Neuronal stem cell (in vitro differentiated cells): ENCODE measurements at regions not wholly inside any gene's neighbourhood (a gene's known extent, or its start where the extent isn't known, plus 50 kb on each side); places are given as distances from the start of the nearest gene placed in this dataset.

ENCODE experiments used
- DNase-seq: peaks from one replicate; pipeline ENCODE4 v3.0.0-alpha.2; 2013; ENCODE audit warnings: low spot score
- H2AFZ ChIP-seq: one replicate; pipeline ENCODE4 v1.6.1; 2013; ENCODE audit warnings: mild to moderate bottlenecking, low read length, inconsistent platforms
- H2AK5ac ChIP-seq: 2 replicates; pipeline ENCODE4 v1.6.1; 2013; ENCODE audit warnings: low read depth, mild to moderate bottlenecking, inconsistent platforms, low read length, moderate library complexity, mixed read lengths
- H2BK120ac ChIP-seq: 2 replicates; pipeline ENCODE4 v1.6.1; 2013; ENCODE audit warnings: low read depth, mild to moderate bottlenecking, inconsistent platforms, low read length, moderate library complexity, mixed read lengths
- H2BK12ac ChIP-seq: one replicate; pipeline ENCODE4 v1.6.1; 2013; ENCODE audit warnings: low read length, inconsistent platforms
- H2BK15ac ChIP-seq: 2 replicates; pipeline ENCODE4 v1.6.1; 2013; ENCODE audit warnings: mild to moderate bottlenecking, low read length, inconsistent platforms, mixed read lengths
- H2BK5ac ChIP-seq: one replicate; pipeline ENCODE4 v1.6.1; 2013; ENCODE audit warnings: inconsistent platforms, mild to moderate bottlenecking, low read length, moderate library complexity
- H3K14ac ChIP-seq: one replicate; pipeline ENCODE4 v1.6.1; 2013; ENCODE audit warnings: low read length, inconsistent platforms
- H3K18ac ChIP-seq: 2 replicates; pipeline ENCODE4 v1.6.1; 2013; ENCODE audit warnings: low read length, inconsistent platforms
- H3K23ac ChIP-seq: 2 replicates; pipeline ENCODE4 v1.6.1; 2013; ENCODE audit warnings: low read depth, mild to moderate bottlenecking, mixed read lengths, low read length, inconsistent platforms; ENCODE audit not compliant: poor library complexity
- H3K27ac ChIP-seq: replicated peaks from 3 replicates; pipeline ENCODE4 v1.5.1; 2013; ENCODE audit warnings: low read length, inconsistent platforms
- H3K27me3 ChIP-seq, 3 experiments: 2 replicates each; pipeline ENCODE4 v1.6.1; 2013; ENCODE audit warnings: low read length in 3 of 3, mild to moderate bottlenecking in 2 of 3, inconsistent platforms in 1 of 3, low read depth in 1 of 3, mixed read lengths in 1 of 3, moderate library complexity in 1 of 3; ENCODE audit not compliant: control insufficient read depth in 3 of 3, insufficient read depth in 3 of 3
- H3K36me3 ChIP-seq, 2 donors: replicated peaks in 1 of 2; 2 replicates each; pipeline ENCODE4 v1.6.1; 2013; ENCODE audit warnings: low read length in 2 of 2; ENCODE audit not compliant: control insufficient read depth in 2 of 2, insufficient read depth in 2 of 2
- H3K4ac ChIP-seq: 2 replicates; pipeline ENCODE4 v1.6.1; 2013; ENCODE audit warnings: inconsistent platforms, mild to moderate bottlenecking, low read length, moderate library complexity
- H3K4me1 ChIP-seq, 2 donors: 1 replicate in 1 of 2; 2 replicates in 1 of 2; pipeline ENCODE4 v1.6.1; 2013; ENCODE audit warnings: low read length in 2 of 2, low read depth in 1 of 2; ENCODE audit not compliant: control insufficient read depth in 2 of 2, insufficient read depth in 1 of 2
- H3K4me2 ChIP-seq: one replicate; pipeline ENCODE4 v1.6.1; 2013; ENCODE audit warnings: mild to moderate bottlenecking, low read length, inconsistent platforms; ENCODE audit not compliant: insufficient read depth, poor library complexity, severe bottlenecking
- H3K4me3 ChIP-seq, 2 donors: 2 replicates each; pipeline ENCODE4 v1.5.1; 2013; ENCODE audit warnings: low read length in 2 of 2, mild to moderate bottlenecking in 2 of 2, inconsistent platforms in 1 of 2, moderate library complexity in 1 of 2
- H3K79me1 ChIP-seq: one replicate; pipeline ENCODE4 v1.6.1; 2013; ENCODE audit warnings: low read depth, mild to moderate bottlenecking, inconsistent platforms, low read length, moderate library complexity
- H3K9ac ChIP-seq: one replicate; pipeline ENCODE4 v1.6.1; 2013; ENCODE audit warnings: mild to moderate bottlenecking, low read depth, low read length, inconsistent platforms; ENCODE audit not compliant: poor library complexity
- H3K9me3 ChIP-seq, 2 donors: replicated peaks in 1 of 2; 2 replicates each; pipeline versions ENCODE3 to v1.6.1; 2013; ENCODE audit warnings: low read length in 2 of 2, mild to moderate bottlenecking in 2 of 2, inconsistent platforms in 1 of 2, low read depth in 1 of 2, mixed read lengths in 1 of 2, moderate library complexity in 1 of 2; ENCODE audit not compliant: control insufficient read depth in 2 of 2, insufficient read depth in 1 of 2
- H4K8ac ChIP-seq: one replicate; pipeline ENCODE4 v1.6.1; 2013; ENCODE audit warnings: low read depth, mild to moderate bottlenecking, inconsistent platforms, low read length, moderate library complexity
- H4K91ac ChIP-seq: one replicate; pipeline ENCODE4 v1.6.1; 2013; ENCODE audit warnings: low read length, low read depth, mild to moderate bottlenecking, inconsistent platforms; ENCODE audit not compliant: poor library complexity
- WGBS, 2 donors: extraction: QIAGEN DNeasy Blood & Tissue Kit; methylation state at CpG; one replicate each; pipeline ENCODE4 v1.1.7; 2013; ENCODE audit warnings: missing lambda C conversion rate in 2 of 2, mixed read lengths in 1 of 2; ENCODE audit not compliant: insufficient read length in 2 of 2, insufficient replicate concordance in 1 of 2; ENCODE audit errors: extremely low coverage in 2 of 2; 5-methylcytosine and 5-hydroxymethylcytosine counted together

DNA sequence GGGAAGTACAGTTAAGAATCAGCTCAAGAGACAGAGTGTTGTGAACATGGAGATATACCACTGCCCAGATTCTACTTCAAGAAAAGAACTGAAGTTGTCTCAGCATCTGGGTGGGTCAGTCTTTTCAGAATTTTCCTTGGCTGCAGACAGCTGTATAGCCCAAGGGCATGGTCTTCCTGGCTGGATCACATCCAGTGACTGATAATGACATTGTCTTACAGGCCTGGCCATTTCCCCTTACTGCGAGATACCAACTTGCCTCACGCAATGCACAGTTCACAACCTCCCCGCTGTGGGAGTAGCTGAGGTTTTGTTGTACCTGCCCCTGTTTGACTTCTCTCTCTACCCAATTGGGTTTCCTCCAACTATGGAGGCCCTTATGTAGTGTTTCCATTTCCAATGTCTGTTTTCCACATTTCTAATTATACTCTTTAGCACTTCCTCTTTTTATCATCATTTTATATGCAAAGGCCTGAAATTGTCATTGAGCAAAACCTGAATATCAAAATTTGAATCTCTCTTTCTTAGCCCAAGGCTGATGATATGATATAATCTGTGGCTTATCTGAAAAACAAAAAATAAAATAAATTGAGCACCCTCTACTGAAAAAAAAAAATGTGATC is 209.1 kb downstream of the NAF1 start:
- H2BK15ac ChIP-seq: no peak overlapping the region
- no peak overlapping the region for H3K27ac ChIP-seq
- H3K4me1 ChIP-seq: peaks cover 0 to 2% of the 10 kb centered on the region in 2 donors
- H3K18ac ChIP-seq: no peak overlapping the region
- no peak for DNase-seq
- no peak overlapping the region for H2BK120ac ChIP-seq
- no peaks in the 10 kb centered on the region for H3K9me3 ChIP-seq
- H4K91ac ChIP-seq: no peak overlapping the region
- no peaks in the 10 kb centered on the region for H3K36me3 ChIP-seq
- no CpG with 5 or more reads among the region's 3 CpGs for WGBS, 2 donors
- no peaks in the 10 kb centered on the region for H3K79me1 ChIP-seq
- no peak overlapping the region for H3K4me3 ChIP-seq
- H3K4me2 ChIP-seq: no peak overlapping the region
- no peak overlapping the region for H2AFZ ChIP-seq
- no peak overlapping the region for H2AK5ac ChIP-seq
- no peak overlapping the region for H3K4ac ChIP-seq
- no peak overlapping the region for H4K8ac ChIP-seq
- H3K9ac ChIP-seq: no peak overlapping the region
- no peak overlapping the region for H3K14ac ChIP-seq
- H3K23ac ChIP-seq: no peak overlapping the region
- no peak overlapping the region for H2BK12ac ChIP-seq
- H3K27me3 ChIP-seq: no peaks in the 10 kb centered on the region
- no peak overlapping the region for H2BK5ac ChIP-seq

DNA sequence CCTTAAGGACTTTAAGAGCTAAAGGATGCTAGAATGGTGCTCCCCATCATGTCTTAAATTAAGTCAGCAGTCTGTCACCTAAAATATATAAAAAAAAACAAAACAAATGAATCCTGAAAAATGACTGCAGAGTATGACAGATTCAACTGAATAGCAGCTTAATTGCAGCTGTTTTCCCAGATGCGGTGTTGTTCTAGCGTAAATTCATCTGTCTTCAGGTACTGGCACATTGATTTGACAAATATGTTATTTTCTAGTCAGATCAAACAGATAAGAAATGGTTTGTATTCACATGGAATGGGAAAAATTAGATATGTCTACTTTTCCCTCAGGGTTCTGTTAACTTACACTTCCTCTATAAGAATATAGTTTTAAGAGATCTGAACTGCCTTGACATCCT is 211.7 kb downstream of the NAF1 start:
- Histone ChIP-seq H3K36me3 (no peaks in the 10 kb centered on the region), H3K4me3 (no peak overlapping the region), H2BK120ac (no peak overlapping the region), H3K9ac (no peak overlapping the region), H3K4me2 (no peak overlapping the region), H3K4ac (no peak overlapping the region), H3K18ac (no peak overlapping the region), H3K23ac (no peak overlapping the region), H2BK5ac (no peak overlapping the region), H2BK15ac (no peak overlapping the region), H2AK5ac (no peak overlapping the region), H3K9me3 (no peaks in the 10 kb centered on the region), H3K79me1 (no peaks in the 10 kb centered on the region), H3K4me1 (peaks cover 0 to 2% of the 10 kb centered on the region in 2 donors), H3K27ac (no peak overlapping the region), H3K14ac (no peak overlapping the region), H4K91ac (no peak overlapping the region), H4K8ac (no peak overlapping the region), H2AFZ (no peak overlapping the region), H2BK12ac (no peak overlapping the region), H3K27me3 (no peaks in the 10 kb centered on the region)
- WGBS, 2 donors: no CpG with 5 or more reads among the region's 2 CpGs
- DNase-seq: no peak

DNA sequence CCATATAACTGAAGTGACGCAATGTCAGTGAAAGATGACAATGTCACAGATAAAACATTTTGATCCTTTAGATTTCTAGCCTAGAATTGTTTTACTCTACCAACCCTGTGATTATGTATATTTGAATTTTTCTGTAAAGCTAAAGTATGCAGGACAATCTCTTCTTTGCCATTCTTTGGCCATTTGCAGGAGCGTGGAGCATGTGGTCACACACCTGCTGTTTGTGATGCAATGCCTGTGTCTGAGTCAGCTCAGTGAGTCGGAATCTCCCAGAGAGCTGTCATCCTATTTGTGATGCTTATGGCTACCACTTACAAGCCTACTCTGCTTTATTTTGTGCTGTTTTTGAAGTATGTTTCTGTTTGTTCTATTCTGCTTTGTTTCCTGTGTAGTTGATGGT is 214.5 kb downstream of the NAF1 start:
- Histone ChIP-seq H3K23ac (no peak overlapping the region), H2BK5ac (no peak overlapping the region), H2AFZ (no peak overlapping the region), H3K9ac (no peak overlapping the region), H3K27me3 (no peaks in the 10 kb centered on the region), H3K79me1 (no peaks in the 10 kb centered on the region), H4K91ac (no peak overlapping the region), H2BK15ac (no peak overlapping the region), H3K14ac (no peak overlapping the region), H2AK5ac (no peak overlapping the region), H4K8ac (no peak overlapping the region), H3K4ac (no peak overlapping the region), H3K4me2 (no peak overlapping the region), H3K9me3 (no peaks in the 10 kb centered on the region), H2BK120ac (no peak overlapping the region), H3K18ac (no peak overlapping the region), H3K36me3 (no peaks in the 10 kb centered on the region), H3K27ac (no peak overlapping the region), H3K4me1 (no peaks in the 10 kb centered on the region), H2BK12ac (no peak overlapping the region), H3K4me3 (no peak overlapping the region)
- no CpG with 5 or more reads among the region's 3 CpGs for WGBS, 2 donors
- DNase-seq: no peak

DNA sequence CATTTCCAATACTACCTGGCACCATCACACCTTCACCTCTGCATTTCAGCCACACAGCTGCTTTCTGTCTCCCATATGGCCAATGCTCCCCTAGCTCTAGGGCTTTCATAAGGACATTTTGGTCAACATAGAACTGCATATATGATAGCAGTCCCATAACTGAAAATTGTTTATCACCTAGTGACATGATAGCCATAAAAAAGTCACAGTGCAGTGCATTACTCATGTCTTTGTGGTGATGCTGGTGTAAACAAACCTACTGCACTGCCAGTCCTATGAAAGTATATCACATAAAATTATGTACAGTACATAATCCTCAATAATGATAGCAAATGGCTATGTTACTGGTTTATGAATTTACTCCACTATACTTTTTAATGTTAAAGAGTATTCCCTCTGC is 221.0 kb downstream of the NAF1 start:
- no peaks in the 10 kb centered on the region for H3K27me3 ChIP-seq
- no peak overlapping the region for H3K4ac ChIP-seq
- no peak overlapping the region for H3K14ac ChIP-seq
- no peak overlapping the region for H3K23ac ChIP-seq
- H3K18ac ChIP-seq: no peak overlapping the region
- no peak overlapping the region for H3K27ac ChIP-seq
- no peak overlapping the region for H4K91ac ChIP-seq
- H3K79me1 ChIP-seq: no peaks in the 10 kb centered on the region
- no peak overlapping the region for H3K4me2 ChIP-seq
- H3K9me3 ChIP-seq: no peaks in the 10 kb centered on the region
- no peak overlapping the region for H2BK15ac ChIP-seq
- H3K9ac ChIP-seq: no peak overlapping the region
- H3K4me1 ChIP-seq: no peaks in the 10 kb centered on the region
- no peak overlapping the region for H2AFZ ChIP-seq
- no peak for DNase-seq
- H3K4me3 ChIP-seq: no peak overlapping the region
- no peak overlapping the region for H2AK5ac ChIP-seq
- H3K36me3 ChIP-seq: no peaks in the 10 kb centered on the region
- no peak overlapping the region for H4K8ac ChIP-seq
- H2BK5ac ChIP-seq: no peak overlapping the region
- no peak overlapping the region for H2BK120ac ChIP-seq
- no peak overlapping the region for H2BK12ac ChIP-seq
